ENCODE measurements at regions not wholly inside any gene's neighbourhood (a gene's known extent, or its start where the extent isn't known, plus 50 kb on each side); places are given as distances from the start of the nearest gene placed in this dataset.
"Not testable (repeated sequence)": the region's sequence is repeated elsewhere in the genome, so short reads cannot be mapped to it uniquely, and the experiment has no call there.

GRCh38 chr2:123540291-123540690, 484.8 kb upstream of the CNTNAP5 start:
- in situ Hi-C loops (cut with HindIII; ENCODE audit: low pct_unique_long_range_greater_than_20kb, low sequenced_read_pairs): no loop called here

GRCh38 chr2:123546353-123546752, 478.7 kb upstream of the CNTNAP5 start:
- DNase-seq (ENCODE audit: low read depth): no peak
- in situ Hi-C loops (cut with HindIII; ENCODE audit: low pct_unique_long_range_greater_than_20kb, low sequenced_read_pairs): no loop called here

More at GRCh38 chr2:123540291-123540690, 484.8 kb upstream of the CNTNAP5 start:
- no peak for DNase-seq (ENCODE audit: low read depth)

GRCh38 chr2:123563515-123563914, 461.6 kb upstream of the CNTNAP5 start:
- in situ Hi-C loops (cut with HindIII; ENCODE audit: low pct_unique_long_range_greater_than_20kb, low sequenced_read_pairs): no loop called here
- no peak for DNase-seq (ENCODE audit: low read depth)

GRCh38 chr2:123566291-123566946, 458.7 kb upstream of the CNTNAP5 start:
- in situ Hi-C loops (cut with HindIII; ENCODE audit: low pct_unique_long_range_greater_than_20kb, low sequenced_read_pairs): no loop called here
- no peak for DNase-seq (ENCODE audit: low read depth)

GRCh38 chr2:123578016-123578415, 447.1 kb upstream of the CNTNAP5 start:
- no peak for DNase-seq (ENCODE audit: low read depth)
- in situ Hi-C loops (cut with HindIII; ENCODE audit: low pct_unique_long_range_greater_than_20kb, low sequenced_read_pairs): no loop called here

- in situ Hi-C loops (cut with HindIII; ENCODE audit: low pct_unique_long_range_greater_than_20kb, low sequenced_read_pairs): no loop called here
- no peak for DNase-seq (ENCODE audit: low read depth)
These were observed 428.5 kb upstream of the CNTNAP5 start for GRCh38 chr2:123596621-123597020.

- in situ Hi-C loops (cut with HindIII; ENCODE audit: low pct_unique_long_range_greater_than_20kb, low sequenced_read_pairs): no loop called here
- DNase-seq (ENCODE audit: low read depth): no peak
These were observed 427.1 kb upstream of the CNTNAP5 start for GRCh38 chr2:123597988-123598387.

- DNase-seq (ENCODE audit: low read depth): no peak
These were observed 418.5 kb upstream of the CNTNAP5 start for GRCh38 chr2:123606631-123607030.

GRCh38 chr2:123609077-123609476, 416.0 kb upstream of the CNTNAP5 start:
- DNase-seq (ENCODE audit: low read depth): no peak
- in situ Hi-C loops (cut with HindIII; ENCODE audit: low pct_unique_long_range_greater_than_20kb, low sequenced_read_pairs): no loop called here

More at GRCh38 chr2:123606631-123607030, 418.5 kb upstream of the CNTNAP5 start:
- in situ Hi-C loops (cut with HindIII; ENCODE audit: low pct_unique_long_range_greater_than_20kb, low sequenced_read_pairs): no loop called here

- no peak for DNase-seq (ENCODE audit: low read depth)
- in situ Hi-C loops (cut with HindIII; ENCODE audit: low pct_unique_long_range_greater_than_20kb, low sequenced_read_pairs): no loop called here
These were observed 410.5 kb upstream of the CNTNAP5 start for GRCh38 chr2:123614596-123614995.

GRCh38 chr2:123618642-123619041, 406.4 kb upstream of the CNTNAP5 start:
- DNase-seq (ENCODE audit: low read depth); in situ Hi-C loops (cut with HindIII; ENCODE audit: low pct_unique_long_range_greater_than_20kb, low sequenced_read_pairs): not testable (repeated sequence)

- in situ Hi-C loops (cut with HindIII; ENCODE audit: low pct_unique_long_range_greater_than_20kb, low sequenced_read_pairs): no loop called here
- DNase-seq (ENCODE audit: low read depth): no peak
These were observed 400.3 kb upstream of the CNTNAP5 start for GRCh38 chr2:123624816-123625215.

- in situ Hi-C loops (cut with HindIII; ENCODE audit: low pct_unique_long_range_greater_than_20kb, low sequenced_read_pairs): no loop called here
- DNase-seq (ENCODE audit: low read depth): no peak
These were observed 388.9 kb upstream of the CNTNAP5 start for GRCh38 chr2:123636232-123636631.

- in situ Hi-C loops (cut with HindIII; ENCODE audit: low pct_unique_long_range_greater_than_20kb, low sequenced_read_pairs): no loop called here
These were observed 384.3 kb upstream of the CNTNAP5 start for GRCh38 chr2:123640685-123641335.

GRCh38 chr2:123644053-123644452, 381.0 kb upstream of the CNTNAP5 start:
- in situ Hi-C loops (cut with HindIII; ENCODE audit: low pct_unique_long_range_greater_than_20kb, low sequenced_read_pairs): no loop called here
- no peak for DNase-seq (ENCODE audit: low read depth)

More at GRCh38 chr2:123640685-123641335, 384.3 kb upstream of the CNTNAP5 start:
- DNase-seq (ENCODE audit: low read depth): no peak

- in situ Hi-C loops (cut with HindIII; ENCODE audit: low pct_unique_long_range_greater_than_20kb, low sequenced_read_pairs): no loop called here
- DNase-seq (ENCODE audit: low read depth): no peak
These were observed 377.1 kb upstream of the CNTNAP5 start for GRCh38 chr2:123648016-123648415.

- in situ Hi-C loops (cut with HindIII; ENCODE audit: low pct_unique_long_range_greater_than_20kb, low sequenced_read_pairs): no loop called here
- DNase-seq (ENCODE audit: low read depth): no peak
These were observed 376.1 kb upstream of the CNTNAP5 start for GRCh38 chr2:123648956-123649355.

- in situ Hi-C loops (cut with HindIII; ENCODE audit: low pct_unique_long_range_greater_than_20kb, low sequenced_read_pairs): no loop called here
- DNase-seq (ENCODE audit: low read depth): no peak
These were observed 373.9 kb upstream of the CNTNAP5 start for GRCh38 chr2:123651151-123651550.

GRCh38 chr2:123652320-123652719, 372.8 kb upstream of the CNTNAP5 start:
- DNase-seq (ENCODE audit: low read depth): no peak
- in situ Hi-C loops (cut with HindIII; ENCODE audit: low pct_unique_long_range_greater_than_20kb, low sequenced_read_pairs): no loop called here

GRCh38 chr2:123656590-123656989, 368.5 kb upstream of the CNTNAP5 start:
- DNase-seq (ENCODE audit: low read depth): no peak
- in situ Hi-C loops (cut with HindIII; ENCODE audit: low pct_unique_long_range_greater_than_20kb, low sequenced_read_pairs): no loop called here

All from Caki2 (cell line).